B cell (primary cell): ENCODE measurements at regions not wholly inside any gene's neighbourhood (a gene's known extent, or its start where the extent isn't known, plus 50 kb on each side); places are given as distances from the start of the nearest gene placed in this dataset.

Experiments
- EZH2 ChIP-seq: IDR thresholded peaks from 2 replicates; pipeline ENCODE4 v1.6.1; 2012; ENCODE audit warnings: borderline replicate concordance, low read depth, mild to moderate bottlenecking, moderate library complexity, low read length; ENCODE audit not compliant: insufficient read depth, poor library complexity, severe bottlenecking
- TF ChIP-seq, protein P1 (sequence below): fragments of 200-600 bp; IDR thresholded peaks from one replicate; pipeline ENCODE4 v1.8.0; 2022; ENCODE audit warnings: antibody characterized with exemption, mild to moderate bottlenecking

DNA sequence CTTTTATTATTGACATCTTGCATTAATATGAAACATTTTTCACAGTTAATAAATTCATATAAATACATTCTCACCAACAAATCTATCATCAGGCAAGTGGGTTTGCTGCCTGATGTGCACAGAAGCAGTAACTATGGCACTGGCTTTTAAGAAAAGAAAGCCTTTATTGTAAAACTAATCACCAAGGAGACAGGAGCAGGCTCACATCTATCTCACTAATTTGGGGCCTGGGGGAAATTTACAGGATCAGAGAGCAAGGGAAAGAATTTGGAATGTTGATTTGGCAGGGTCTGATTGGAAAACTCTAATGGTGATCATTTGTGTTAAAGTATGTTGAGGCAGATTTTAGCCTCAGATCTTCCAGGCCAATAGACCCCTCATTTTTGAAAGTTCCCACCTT is 605.7 kb downstream of the POM121L12 start:
- TF ChIP-seq, protein P1, sequence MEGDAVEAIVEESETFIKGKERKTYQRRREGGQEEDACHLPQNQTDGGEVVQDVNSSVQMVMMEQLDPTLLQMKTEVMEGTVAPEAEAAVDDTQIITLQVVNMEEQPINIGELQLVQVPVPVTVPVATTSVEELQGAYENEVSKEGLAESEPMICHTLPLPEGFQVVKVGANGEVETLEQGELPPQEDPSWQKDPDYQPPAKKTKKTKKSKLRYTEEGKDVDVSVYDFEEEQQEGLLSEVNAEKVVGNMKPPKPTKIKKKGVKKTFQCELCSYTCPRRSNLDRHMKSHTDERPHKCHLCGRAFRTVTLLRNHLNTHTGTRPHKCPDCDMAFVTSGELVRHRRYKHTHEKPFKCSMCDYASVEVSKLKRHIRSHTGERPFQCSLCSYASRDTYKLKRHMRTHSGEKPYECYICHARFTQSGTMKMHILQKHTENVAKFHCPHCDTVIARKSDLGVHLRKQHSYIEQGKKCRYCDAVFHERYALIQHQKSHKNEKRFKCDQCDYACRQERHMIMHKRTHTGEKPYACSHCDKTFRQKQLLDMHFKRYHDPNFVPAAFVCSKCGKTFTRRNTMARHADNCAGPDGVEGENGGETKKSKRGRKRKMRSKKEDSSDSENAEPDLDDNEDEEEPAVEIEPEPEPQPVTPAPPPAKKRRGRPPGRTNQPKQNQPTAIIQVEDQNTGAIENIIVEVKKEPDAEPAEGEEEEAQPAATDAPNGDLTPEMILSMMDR, result no peak
- no peak for TF ChIP-seq EZH2
